ENCODE measurements at regions not wholly inside any gene's neighbourhood (a gene's known extent, or its start where the extent isn't known, plus 50 kb on each side); places are given as distances from the start of the nearest gene placed in this dataset.

DNA sequence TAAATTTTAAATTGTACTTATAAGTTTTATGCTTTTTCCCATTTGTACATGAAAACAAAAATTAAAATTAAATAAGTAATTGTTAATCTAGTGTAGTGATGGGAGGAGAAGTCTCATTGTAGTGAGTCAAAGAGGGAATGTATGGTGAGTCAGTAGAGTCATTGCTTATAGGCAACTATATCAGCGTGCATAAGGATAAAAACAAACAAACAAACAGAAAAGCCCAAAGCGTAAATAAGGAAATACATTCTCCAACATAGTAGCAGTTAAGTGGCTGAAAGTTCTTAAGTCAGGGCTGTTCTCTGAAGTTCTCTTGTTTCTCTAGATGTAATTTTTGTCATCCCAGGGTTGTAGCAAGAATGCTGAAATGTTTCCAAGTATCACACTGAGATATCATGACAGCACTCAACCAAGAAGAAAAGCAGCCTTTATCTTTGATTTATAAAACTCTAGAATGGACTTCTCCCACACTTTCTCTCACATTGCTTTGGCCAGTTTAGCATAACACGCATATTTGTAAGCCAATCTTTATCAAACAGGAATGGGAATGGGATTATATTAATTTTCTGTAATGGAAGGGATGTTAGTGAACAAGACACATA, 184.1 kb upstream of the TP63 start:
- DNase-seq = no peak
- Histone ChIP-seq H3K36me3 (ENCODE audit: control insufficient read depth in 4 of 4, insufficient read depth in 4 of 4, low read length in 3 of 4) (no peaks in the 10 kb centered on the region), H3K4me3 (ENCODE audit: control insufficient read depth in 1 of 7, extremely low read depth in 1 of 7, insufficient read depth in 4 of 7, low read depth in 2 of 7, low read length in 6 of 7) (no peak overlapping the region), H3K27ac (ENCODE audit: insufficient read depth in 1 of 2, low read depth in 1 of 2, low read length in 2 of 2, poor library complexity in 1 of 2, severe bottlenecking in 2 of 2) (no peak overlapping the region), H3K27me3 (replicated peaks in 2 of 5; ENCODE audit: control insufficient read depth in 4 of 5, insufficient read depth in 5 of 5, low read length in 4 of 5) (no peaks in the 10 kb centered on the region), H3K4me1 (ENCODE audit: control extremely low read depth in 1 of 4, control insufficient read depth in 4 of 4, insufficient read depth in 4 of 4, low read length in 3 of 4) (no peaks in the 10 kb centered on the region), H3K9me3 (ENCODE audit: control extremely low read depth in 1 of 5, control insufficient read depth in 4 of 5, insufficient read depth in 2 of 5, low read depth in 1 of 5, low read length in 4 of 5) (no peaks in the 10 kb centered on the region)
- ChIA-PET CTCF (no interaction called here), POLR2A (no interaction called here)
- no CpG with 5 or more reads among the region's 3 CpGs for WGBS (ENCODE audit: insufficient coverage)

DNA sequence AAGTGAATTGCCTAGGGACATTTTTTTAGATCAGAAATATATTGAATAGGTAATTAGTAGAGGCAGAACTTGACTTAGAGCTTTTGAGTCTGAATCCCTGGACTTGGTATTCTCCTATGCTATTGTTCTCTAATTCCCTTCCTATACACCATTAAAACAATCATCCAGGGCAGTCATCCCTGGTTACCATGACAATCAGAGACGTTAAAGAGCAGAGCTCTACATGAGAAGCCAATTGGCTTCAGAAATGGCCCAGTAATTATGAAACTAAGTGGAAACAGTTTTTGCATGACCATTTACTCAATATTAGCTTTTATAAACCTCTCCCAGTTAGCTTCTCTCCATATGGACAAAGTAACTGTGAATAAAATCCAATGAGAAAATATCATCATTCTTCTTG, 182.1 kb upstream of the TP63 start:
- H3K4me3 ChIP-seq (ENCODE audit: control insufficient read depth in 1 of 7, extremely low read depth in 1 of 7, insufficient read depth in 4 of 7, low read depth in 2 of 7, low read length in 6 of 7) = no peak overlapping the region
- no peaks in the 10 kb centered on the region for H3K36me3 ChIP-seq (ENCODE audit: control insufficient read depth in 4 of 4, insufficient read depth in 4 of 4, low read length in 3 of 4)
- POLR2A ChIA-PET = no interaction called here
- no CpG with 5 or more reads among the region's 1 CpG for WGBS (ENCODE audit: insufficient coverage)
- H3K4me1 ChIP-seq (ENCODE audit: control extremely low read depth in 1 of 4, control insufficient read depth in 4 of 4, insufficient read depth in 4 of 4, low read length in 3 of 4) = no peaks in the 10 kb centered on the region
- H3K27me3 ChIP-seq (replicated peaks in 2 of 5; ENCODE audit: control insufficient read depth in 4 of 5, insufficient read depth in 5 of 5, low read length in 4 of 5) = no peaks in the 10 kb centered on the region
- CTCF ChIA-PET = no interaction called here
- H3K9me3 ChIP-seq (ENCODE audit: control extremely low read depth in 1 of 5, control insufficient read depth in 4 of 5, insufficient read depth in 2 of 5, low read depth in 1 of 5, low read length in 4 of 5) = no peaks in the 10 kb centered on the region
- no peak for DNase-seq
- no peak overlapping the region for H3K27ac ChIP-seq (ENCODE audit: insufficient read depth in 1 of 2, low read depth in 1 of 2, low read length in 2 of 2, poor library complexity in 1 of 2, severe bottlenecking in 2 of 2)

DNA sequence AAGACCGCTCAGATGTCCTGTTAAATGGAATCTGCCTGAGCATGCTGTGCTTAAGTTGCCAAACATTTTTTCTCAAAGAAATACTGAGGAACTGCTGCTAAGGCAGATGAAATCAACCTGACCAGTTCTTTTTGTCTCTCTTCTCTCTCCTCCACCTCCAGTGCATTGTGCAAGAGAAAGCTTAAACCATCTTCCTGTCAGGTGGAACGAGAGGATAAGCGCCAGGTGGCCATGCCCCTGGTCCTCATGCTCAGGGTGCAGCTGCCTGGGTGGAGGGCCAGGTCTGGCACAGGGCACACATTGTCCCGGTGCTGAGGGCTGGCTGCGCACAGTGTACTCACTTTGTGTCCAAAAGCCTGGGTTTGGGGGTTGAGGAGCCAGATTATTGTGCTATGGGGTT, 176.2 kb upstream of the TP63 start:
- CTCF ChIA-PET = no interaction called here
- Histone ChIP-seq H3K9me3 (ENCODE audit: control extremely low read depth in 1 of 5, control insufficient read depth in 4 of 5, insufficient read depth in 2 of 5, low read depth in 1 of 5, low read length in 4 of 5) (peaks cover 0 to 7% (median 0%) of the 10 kb centered on the region in 5 experiments), H3K27me3 (replicated peaks in 2 of 5; ENCODE audit: control insufficient read depth in 4 of 5, insufficient read depth in 5 of 5, low read length in 4 of 5) (no peaks in the 10 kb centered on the region), H3K36me3 (ENCODE audit: control insufficient read depth in 4 of 4, insufficient read depth in 4 of 4, low read length in 3 of 4) (no peaks in the 10 kb centered on the region), H3K4me3 (ENCODE audit: control insufficient read depth in 1 of 7, extremely low read depth in 1 of 7, insufficient read depth in 4 of 7, low read depth in 2 of 7, low read length in 6 of 7) (no peak overlapping the region), H3K27ac (ENCODE audit: insufficient read depth in 1 of 2, low read depth in 1 of 2, low read length in 2 of 2, poor library complexity in 1 of 2, severe bottlenecking in 2 of 2) (no peak overlapping the region), H3K4me1 (ENCODE audit: control extremely low read depth in 1 of 4, control insufficient read depth in 4 of 4, insufficient read depth in 4 of 4, low read length in 3 of 4) (no peaks in the 10 kb centered on the region)
- no peak for DNase-seq
- POLR2A ChIA-PET = no interaction called here
- WGBS (ENCODE audit: insufficient coverage) = 96% methylated on average over 5 of the region's 5 CpGs

DNA sequence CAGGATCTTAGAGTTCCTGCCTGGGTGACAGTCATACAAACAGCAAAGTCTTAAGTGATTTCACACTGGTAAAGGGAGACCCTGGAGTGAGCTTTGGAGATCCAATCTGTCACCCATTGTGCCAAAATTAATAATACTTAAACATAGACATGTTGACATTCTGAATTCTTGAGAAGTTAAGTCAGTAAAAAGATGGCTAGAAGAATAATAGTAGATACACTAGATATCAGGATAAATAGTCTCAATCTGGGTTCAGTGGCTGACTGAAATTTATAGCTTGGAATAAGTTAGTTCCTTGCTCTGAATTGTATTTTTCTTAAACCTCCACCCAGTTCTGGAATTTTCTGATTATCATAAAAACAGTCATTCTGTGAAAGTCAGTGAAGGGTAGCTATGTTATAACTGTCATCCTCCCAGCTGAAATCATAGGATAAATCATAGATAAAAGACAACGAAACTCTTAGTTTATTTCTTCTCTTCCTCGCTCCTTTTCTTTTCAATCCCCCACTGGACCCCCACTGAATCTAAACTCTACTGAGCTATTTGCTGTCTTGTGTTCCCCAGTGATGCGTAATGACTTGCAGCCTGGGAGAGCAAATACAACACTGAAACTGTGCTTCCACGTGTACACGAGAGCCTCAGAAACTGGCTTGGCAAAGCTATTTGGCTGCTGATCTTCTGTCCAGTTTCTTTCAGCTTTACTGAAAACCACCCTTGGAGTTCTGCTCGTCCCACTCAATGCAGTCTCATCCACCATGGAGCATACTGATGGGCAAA, 175.4 kb upstream of the TP63 start:
- ChIA-PET POLR2A (no interaction called here), CTCF (no interaction called here)
- no peak for DNase-seq
- peaks cover 0 to 7% (median 0%) of the 10 kb centered on the region in 5 experiments for H3K9me3 ChIP-seq (ENCODE audit: control extremely low read depth in 1 of 5, control insufficient read depth in 4 of 5, insufficient read depth in 2 of 5, low read depth in 1 of 5, low read length in 4 of 5)
- H3K4me1 ChIP-seq (ENCODE audit: control extremely low read depth in 1 of 4, control insufficient read depth in 4 of 4, insufficient read depth in 4 of 4, low read length in 3 of 4) = no peaks in the 10 kb centered on the region
- no peaks in the 10 kb centered on the region for H3K27me3 ChIP-seq (replicated peaks in 2 of 5; ENCODE audit: control insufficient read depth in 4 of 5, insufficient read depth in 5 of 5, low read length in 4 of 5)
- 96% methylated on average over 6 of the region's 6 CpGs for WGBS (ENCODE audit: insufficient coverage)
- H3K36me3 ChIP-seq (ENCODE audit: control insufficient read depth in 4 of 4, insufficient read depth in 4 of 4, low read length in 3 of 4) = no peaks in the 10 kb centered on the region
- H3K4me3 ChIP-seq (ENCODE audit: control insufficient read depth in 1 of 7, extremely low read depth in 1 of 7, insufficient read depth in 4 of 7, low read depth in 2 of 7, low read length in 6 of 7) = no peak overlapping the region
- H3K27ac ChIP-seq (ENCODE audit: insufficient read depth in 1 of 2, low read depth in 1 of 2, low read length in 2 of 2, poor library complexity in 1 of 2, severe bottlenecking in 2 of 2) = no peak overlapping the region

DNA sequence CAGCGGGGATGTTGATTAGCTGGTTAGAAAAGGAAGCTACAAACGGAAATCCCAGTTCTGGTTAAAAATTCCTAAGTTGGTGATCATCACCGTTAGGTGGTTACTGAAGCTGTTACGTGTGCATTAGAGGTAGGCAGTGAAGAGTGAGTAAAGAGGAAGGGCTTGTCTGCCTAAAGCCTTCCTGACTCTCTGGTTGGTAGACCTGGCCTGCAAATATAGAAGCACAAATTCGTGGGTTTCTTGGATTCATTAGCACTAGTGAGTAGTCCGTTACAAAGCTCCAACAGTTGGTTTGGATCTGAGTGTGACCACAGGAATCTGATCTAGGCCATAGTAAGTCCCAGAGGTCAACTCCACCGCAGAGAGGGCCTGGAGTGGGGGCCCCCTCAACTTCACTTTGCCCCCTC, 174.0 kb upstream of the TP63 start:
- H3K27me3 ChIP-seq (replicated peaks in 2 of 5; ENCODE audit: control insufficient read depth in 4 of 5, insufficient read depth in 5 of 5, low read length in 4 of 5) = no peaks in the 10 kb centered on the region
- CTCF ChIA-PET = no interaction called here
- no peaks in the 10 kb centered on the region for H3K4me1 ChIP-seq (ENCODE audit: control extremely low read depth in 1 of 4, control insufficient read depth in 4 of 4, insufficient read depth in 4 of 4, low read length in 3 of 4)
- no peaks in the 10 kb centered on the region for H3K36me3 ChIP-seq (ENCODE audit: control insufficient read depth in 4 of 4, insufficient read depth in 4 of 4, low read length in 3 of 4)
- no peak overlapping the region for H3K27ac ChIP-seq (ENCODE audit: insufficient read depth in 1 of 2, low read depth in 1 of 2, low read length in 2 of 2, poor library complexity in 1 of 2, severe bottlenecking in 2 of 2)
- WGBS (ENCODE audit: insufficient coverage) = 98% methylated on average over 6 of the region's 7 CpGs
- no peak overlapping the region for H3K4me3 ChIP-seq (ENCODE audit: control insufficient read depth in 1 of 7, extremely low read depth in 1 of 7, insufficient read depth in 4 of 7, low read depth in 2 of 7, low read length in 6 of 7)
- DNase-seq = no peak
- H3K9me3 ChIP-seq (ENCODE audit: control extremely low read depth in 1 of 5, control insufficient read depth in 4 of 5, insufficient read depth in 2 of 5, low read depth in 1 of 5, low read length in 4 of 5) = peaks cover 0 to 7% (median 0%) of the 10 kb centered on the region in 5 experiments
- POLR2A ChIA-PET = no interaction called here

DNA sequence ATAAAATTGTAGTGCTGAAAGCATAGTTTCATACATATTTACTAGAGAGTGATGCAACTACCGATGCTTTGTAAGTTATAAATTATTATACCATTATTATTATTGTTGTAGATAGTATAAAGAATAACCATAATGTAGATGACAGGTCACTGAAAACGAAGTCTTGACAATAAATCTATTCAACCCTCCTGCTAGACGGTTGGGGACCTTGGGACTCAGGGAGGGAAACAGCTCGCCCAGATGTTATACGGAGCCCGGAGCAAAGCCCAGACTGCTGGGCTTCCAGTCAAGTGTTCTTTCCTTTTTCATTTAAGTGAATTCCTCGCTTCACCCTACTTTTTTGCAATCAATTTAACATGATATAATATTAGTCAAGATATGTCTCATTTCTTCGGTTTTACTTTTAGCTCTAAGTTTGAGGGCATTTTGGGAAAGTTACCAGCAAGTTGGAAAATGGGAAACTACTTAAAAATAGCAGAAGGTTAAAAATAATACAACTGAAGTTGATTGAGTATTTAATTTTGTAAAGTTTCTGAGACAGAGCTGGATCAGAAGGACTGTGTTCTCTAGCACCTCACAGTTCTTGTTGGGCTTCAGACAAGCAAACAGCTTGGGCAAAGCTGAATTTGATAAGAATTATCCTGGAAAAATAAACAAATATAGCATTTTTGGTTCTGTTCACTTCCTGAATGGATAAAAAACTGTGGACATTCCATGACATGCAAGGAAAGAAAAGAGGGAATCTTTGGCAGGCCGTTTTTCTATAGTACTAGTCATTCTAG, 173.4 kb upstream of the TP63 start:
- ChIA-PET POLR2A (no interaction called here), CTCF (no interaction called here)
- H3K4me3 ChIP-seq (ENCODE audit: control insufficient read depth in 1 of 7, extremely low read depth in 1 of 7, insufficient read depth in 4 of 7, low read depth in 2 of 7, low read length in 6 of 7) = no peak overlapping the region
- no peak for DNase-seq
- no peak overlapping the region for H3K27ac ChIP-seq (ENCODE audit: insufficient read depth in 1 of 2, low read depth in 1 of 2, low read length in 2 of 2, poor library complexity in 1 of 2, severe bottlenecking in 2 of 2)
- WGBS (ENCODE audit: insufficient coverage) = 95% methylated on average over 2 of the region's 9 CpGs
- H3K9me3 ChIP-seq (ENCODE audit: control extremely low read depth in 1 of 5, control insufficient read depth in 4 of 5, insufficient read depth in 2 of 5, low read depth in 1 of 5, low read length in 4 of 5) = peaks cover 0 to 7% (median 0%) of the 10 kb centered on the region in 5 experiments
- H3K27me3 ChIP-seq (replicated peaks in 2 of 5; ENCODE audit: control insufficient read depth in 4 of 5, insufficient read depth in 5 of 5, low read length in 4 of 5) = no peaks in the 10 kb centered on the region
- no peaks in the 10 kb centered on the region for H3K36me3 ChIP-seq (ENCODE audit: control insufficient read depth in 4 of 4, insufficient read depth in 4 of 4, low read length in 3 of 4)
- no peaks in the 10 kb centered on the region for H3K4me1 ChIP-seq (ENCODE audit: control extremely low read depth in 1 of 4, control insufficient read depth in 4 of 4, insufficient read depth in 4 of 4, low read length in 3 of 4)

DNA sequence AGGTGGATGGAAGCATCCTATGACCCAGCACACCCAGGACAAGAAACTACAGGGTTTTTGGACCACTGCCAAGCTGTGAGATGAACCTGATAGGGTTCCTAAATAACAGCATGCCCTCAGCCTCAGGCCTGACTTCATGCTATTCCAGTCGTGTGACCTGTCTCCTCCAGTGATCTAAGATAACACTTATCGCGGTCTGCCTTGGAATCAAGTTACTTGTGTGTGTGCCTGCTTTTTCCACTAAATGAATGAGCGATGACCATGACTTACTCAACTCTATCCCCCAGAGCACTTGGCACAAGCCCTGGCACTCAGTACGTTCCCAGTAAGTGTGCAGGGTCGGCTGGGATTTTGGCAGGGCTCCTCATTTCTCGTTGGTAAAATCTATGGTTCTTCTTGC, 172.7 kb upstream of the TP63 start:
- H3K27ac ChIP-seq (ENCODE audit: insufficient read depth in 1 of 2, low read depth in 1 of 2, low read length in 2 of 2, poor library complexity in 1 of 2, severe bottlenecking in 2 of 2) = no peak overlapping the region
- DNase-seq = no peak
- no peak overlapping the region for H3K4me3 ChIP-seq (ENCODE audit: control insufficient read depth in 1 of 7, extremely low read depth in 1 of 7, insufficient read depth in 4 of 7, low read depth in 2 of 7, low read length in 6 of 7)
- WGBS (ENCODE audit: insufficient coverage) = 98% methylated on average over 7 of the region's 7 CpGs
- H3K36me3 ChIP-seq (ENCODE audit: control insufficient read depth in 4 of 4, insufficient read depth in 4 of 4, low read length in 3 of 4) = no peaks in the 10 kb centered on the region
- H3K27me3 ChIP-seq (replicated peaks in 2 of 5; ENCODE audit: control insufficient read depth in 4 of 5, insufficient read depth in 5 of 5, low read length in 4 of 5) = no peaks in the 10 kb centered on the region
- ChIA-PET POLR2A (no interaction called here), CTCF (no interaction called here)
- H3K9me3 ChIP-seq (ENCODE audit: control extremely low read depth in 1 of 5, control insufficient read depth in 4 of 5, insufficient read depth in 2 of 5, low read depth in 1 of 5, low read length in 4 of 5) = peaks cover 0 to 7% (median 0%) of the 10 kb centered on the region in 5 experiments
- no peaks in the 10 kb centered on the region for H3K4me1 ChIP-seq (ENCODE audit: control extremely low read depth in 1 of 4, control insufficient read depth in 4 of 4, insufficient read depth in 4 of 4, low read length in 3 of 4)

Measured in common myeloid progenitor, CD34-positive (primary cell).